ENCODE measurements at regions not wholly inside any gene's neighbourhood (a gene's known extent, or its start where the extent isn't known, plus 50 kb on each side); places are given as distances from the start of the nearest gene placed in this dataset.

DNA sequence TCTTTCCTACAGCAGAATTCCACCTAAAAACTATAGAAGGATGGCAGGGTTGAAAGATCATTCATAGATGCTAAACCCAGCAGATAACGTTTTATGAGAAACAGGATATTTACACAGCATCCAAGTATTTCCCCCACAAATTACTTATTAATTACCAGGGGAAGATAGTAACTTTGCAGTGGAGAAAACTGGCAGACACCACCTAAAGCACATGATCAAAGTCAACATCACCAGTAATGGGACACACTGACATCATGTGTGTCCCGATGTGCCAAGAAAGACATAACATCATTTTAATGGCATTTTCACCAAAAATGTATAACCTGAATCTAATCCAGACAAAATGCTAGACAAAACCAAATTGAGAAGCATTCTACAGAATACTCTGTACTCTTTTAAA is 220.4 kb upstream of the THBS1 start:
- H3K4me3 Mint-ChIP-seq: no peak overlapping the region
- H3K9me3 Mint-ChIP-seq: no peaks in the 10 kb centered on the region
- H3K36me3 Mint-ChIP-seq: no peaks in the 10 kb centered on the region
- no peak overlapping the region for H3K27ac Mint-ChIP-seq
- no peaks in the 10 kb centered on the region for H3K27me3 Mint-ChIP-seq
- no peak for DNase-seq (ENCODE audit: extremely low spot score, unreplicated experiment)
- H3K4me1 Mint-ChIP-seq (ENCODE audit: unreplicated experiment): peaks cover 33% of the 10 kb centered on the region
- TF ChIP-seq, protein P1, sequence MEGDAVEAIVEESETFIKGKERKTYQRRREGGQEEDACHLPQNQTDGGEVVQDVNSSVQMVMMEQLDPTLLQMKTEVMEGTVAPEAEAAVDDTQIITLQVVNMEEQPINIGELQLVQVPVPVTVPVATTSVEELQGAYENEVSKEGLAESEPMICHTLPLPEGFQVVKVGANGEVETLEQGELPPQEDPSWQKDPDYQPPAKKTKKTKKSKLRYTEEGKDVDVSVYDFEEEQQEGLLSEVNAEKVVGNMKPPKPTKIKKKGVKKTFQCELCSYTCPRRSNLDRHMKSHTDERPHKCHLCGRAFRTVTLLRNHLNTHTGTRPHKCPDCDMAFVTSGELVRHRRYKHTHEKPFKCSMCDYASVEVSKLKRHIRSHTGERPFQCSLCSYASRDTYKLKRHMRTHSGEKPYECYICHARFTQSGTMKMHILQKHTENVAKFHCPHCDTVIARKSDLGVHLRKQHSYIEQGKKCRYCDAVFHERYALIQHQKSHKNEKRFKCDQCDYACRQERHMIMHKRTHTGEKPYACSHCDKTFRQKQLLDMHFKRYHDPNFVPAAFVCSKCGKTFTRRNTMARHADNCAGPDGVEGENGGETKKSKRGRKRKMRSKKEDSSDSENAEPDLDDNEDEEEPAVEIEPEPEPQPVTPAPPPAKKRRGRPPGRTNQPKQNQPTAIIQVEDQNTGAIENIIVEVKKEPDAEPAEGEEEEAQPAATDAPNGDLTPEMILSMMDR (conservative IDR thresholded peaks at IDR 0.05): no peak

DNA sequence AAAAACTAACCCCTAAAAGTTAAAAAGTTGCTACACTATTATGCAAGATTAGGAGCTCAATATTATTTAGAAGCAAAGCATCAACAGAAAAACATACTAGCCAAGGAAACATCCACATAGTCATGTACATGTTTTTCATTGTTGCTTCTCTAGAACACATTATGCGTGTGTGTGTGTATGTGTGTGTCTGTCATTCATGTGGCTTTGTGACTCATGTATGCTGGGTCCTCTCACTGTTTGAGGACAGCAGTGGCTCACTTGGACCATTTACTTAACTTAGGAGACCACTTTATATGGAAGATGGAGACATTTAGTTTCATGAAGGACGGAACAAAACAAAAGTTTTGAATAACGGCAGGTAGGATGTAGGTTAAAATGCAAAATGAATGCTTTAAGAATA is 219.4 kb upstream of the THBS1 start:
- no peak overlapping the region for H3K4me3 Mint-ChIP-seq
- no peak overlapping the region for H3K27ac Mint-ChIP-seq
- no peaks in the 10 kb centered on the region for H3K27me3 Mint-ChIP-seq
- no peak for DNase-seq (ENCODE audit: extremely low spot score, unreplicated experiment)
- no peaks in the 10 kb centered on the region for H3K36me3 Mint-ChIP-seq
- TF ChIP-seq, protein P1 (conservative IDR thresholded peaks at IDR 0.05): no peak
- H3K9me3 Mint-ChIP-seq: no peaks in the 10 kb centered on the region
- H3K4me1 Mint-ChIP-seq (ENCODE audit: unreplicated experiment): peaks cover 33% of the 10 kb centered on the region

DNA sequence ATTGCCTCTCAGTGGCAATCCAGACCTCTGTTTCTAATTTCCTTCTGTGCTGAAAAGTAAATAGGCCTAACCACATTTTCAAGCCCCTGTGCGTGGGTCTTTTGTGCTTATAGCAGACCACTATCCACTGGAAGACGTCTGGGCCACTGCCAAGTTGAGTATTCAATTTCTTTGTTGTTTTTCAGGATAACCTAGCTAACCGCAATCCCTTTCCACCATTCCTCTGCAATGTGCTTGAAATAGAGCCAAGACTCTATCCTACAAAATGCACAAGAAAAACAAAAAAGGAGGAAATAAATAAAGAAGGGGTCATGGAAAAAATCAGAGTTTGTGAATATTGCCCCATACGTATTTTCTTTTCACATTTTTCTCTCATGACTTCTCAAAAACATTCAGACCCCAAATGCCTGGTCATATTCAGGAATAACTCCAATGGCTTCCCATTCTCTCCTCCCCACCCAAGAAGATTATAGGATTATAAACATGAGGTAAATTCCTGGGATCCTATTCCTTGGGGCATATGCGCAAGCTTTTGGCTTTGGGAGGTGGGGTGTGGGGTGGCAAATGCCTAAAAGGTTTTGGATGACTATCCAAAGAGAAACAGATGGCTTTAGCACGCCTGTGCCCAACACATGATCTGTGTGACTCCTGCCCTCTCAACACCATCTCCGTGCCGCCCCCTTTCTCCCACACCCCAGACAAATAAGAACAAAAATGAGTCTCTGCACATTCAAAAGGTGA is 217.9 kb upstream of the THBS1 start:
- Mint-ChIP-seq H3K36me3 (no peaks in the 10 kb centered on the region), H3K9me3 (no peaks in the 10 kb centered on the region), H3K27me3 (no peaks in the 10 kb centered on the region), H3K4me1 (ENCODE audit: unreplicated experiment) (peaks cover 30% of the 10 kb centered on the region), H3K4me3 (no peak overlapping the region), H3K27ac (no peak overlapping the region)
- TF ChIP-seq, protein P1 (conservative IDR thresholded peaks at IDR 0.05): no peak
- DNase-seq (ENCODE audit: extremely low spot score, unreplicated experiment): no peak

DNA sequence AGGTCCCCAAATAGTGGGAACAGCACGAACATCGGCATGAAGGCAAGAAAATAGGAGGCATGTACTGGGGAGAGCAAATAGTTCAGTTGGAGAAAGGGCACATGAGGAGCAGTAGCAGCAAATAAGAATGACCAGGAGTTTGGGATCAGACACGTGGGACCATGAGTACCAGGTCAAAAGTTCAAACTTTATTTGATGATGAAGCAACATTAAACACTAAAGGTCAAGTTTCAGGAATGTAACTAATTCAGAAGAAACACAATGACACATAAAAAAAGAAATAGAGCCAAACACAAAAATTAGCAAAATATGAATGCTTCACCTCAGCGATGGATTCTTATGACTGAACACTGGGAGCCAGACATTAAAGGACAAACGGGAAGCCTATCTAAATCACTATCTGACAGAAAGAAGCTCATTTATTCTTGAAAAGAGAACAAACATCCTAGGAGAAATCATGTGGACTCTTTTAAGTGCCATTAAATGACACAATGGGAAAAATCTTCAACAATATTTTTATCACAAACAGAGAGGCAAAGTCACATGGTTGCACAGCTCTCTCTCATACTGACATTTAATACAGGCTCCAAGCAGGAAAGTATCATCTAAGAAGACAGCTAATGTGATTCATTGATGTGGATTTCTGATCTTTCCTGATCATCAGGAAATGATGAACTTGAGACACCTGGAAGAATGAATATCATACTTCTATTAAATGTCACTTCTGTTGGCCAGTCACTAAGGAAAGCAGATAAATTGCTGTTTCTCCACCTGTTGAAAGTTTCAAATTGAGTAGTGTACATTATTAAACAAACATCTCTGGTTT is 216.9 kb upstream of the THBS1 start:
- Mint-ChIP-seq H3K4me3 (no peak overlapping the region), H3K27me3 (no peaks in the 10 kb centered on the region), H3K36me3 (no peaks in the 10 kb centered on the region), H3K9me3 (no peaks in the 10 kb centered on the region), H3K4me1 (ENCODE audit: unreplicated experiment) (peaks cover 22% of the 10 kb centered on the region), H3K27ac (no peak overlapping the region)
- TF ChIP-seq, protein P1 (conservative IDR thresholded peaks at IDR 0.05): no peak
- DNase-seq (ENCODE audit: extremely low spot score, unreplicated experiment): no peak

DNA sequence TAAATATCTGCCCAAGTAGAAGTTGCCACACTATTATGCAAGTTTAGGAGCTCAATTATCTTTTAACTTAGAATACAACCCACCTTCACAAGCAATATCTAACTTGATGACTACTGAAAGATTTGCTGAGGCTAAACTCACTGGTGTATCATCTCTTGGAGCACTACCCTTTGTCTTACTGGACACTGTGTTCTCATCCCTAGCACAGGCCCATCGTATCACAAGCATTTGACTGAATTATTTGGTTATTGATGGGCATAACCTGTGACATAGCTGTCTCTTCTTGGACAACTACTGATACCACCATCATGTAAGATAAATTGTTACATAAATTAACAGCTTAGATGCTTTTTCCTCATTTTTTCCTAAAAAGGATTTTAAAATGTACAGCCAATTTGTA is 216.2 kb upstream of the THBS1 start:
- TF ChIP-seq, protein P1 (conservative IDR thresholded peaks at IDR 0.05): no peak
- DNase-seq (ENCODE audit: extremely low spot score, unreplicated experiment): no peak
- no peaks in the 10 kb centered on the region for H3K9me3 Mint-ChIP-seq
- no peaks in the 10 kb centered on the region for H3K27me3 Mint-ChIP-seq
- H3K4me3 Mint-ChIP-seq: no peak overlapping the region
- H3K4me1 Mint-ChIP-seq (ENCODE audit: unreplicated experiment): peaks cover 18% of the 10 kb centered on the region
- H3K36me3 Mint-ChIP-seq: no peaks in the 10 kb centered on the region
- no peak overlapping the region for H3K27ac Mint-ChIP-seq
